HG03039 (cell line): ENCODE measurements at regions not wholly inside any gene's neighbourhood (a gene's known extent, or its start where the extent isn't known, plus 50 kb on each side); places are given as distances from the start of the nearest gene placed in this dataset.
"Not testable (repeated sequence)": the region's sequence is repeated elsewhere in the genome, so short reads cannot be mapped to it uniquely, and the experiment has no call there.

Experiments used
- ATAC-seq: cut with Tn5 transposase; IDR thresholded peaks from one replicate; pipeline ENCODE4 v1.9.1; 2021; ENCODE audit warnings: mild to moderate bottlenecking, moderate library complexity; ENCODE audit not compliant: unreplicated experiment

- ATAC-seq: no peak
Measured at GRCh38 chr1:54475357-54475881, 69.2 kb upstream of the SSBP3 start.

- ATAC-seq: no peak
Measured at GRCh38 chr1:54474310-54475251, 68.4 kb upstream of the SSBP3 start.

- no peak for ATAC-seq
Measured at GRCh38 chr1:54471588-54471987, 65.4 kb upstream of the SSBP3 start.

- ATAC-seq: not testable (repeated sequence)
Measured at GRCh38 chr1:54469444-54469843, 63.2 kb upstream of the SSBP3 start.

- not testable (repeated sequence) for ATAC-seq
Measured at GRCh38 chr1:54468288-54469084, 62.3 kb upstream of the SSBP3 start.

- ATAC-seq: no peak
Measured at GRCh38 chr1:54465351-54465811, 59.2 kb upstream of the SSBP3 start.

- ATAC-seq: no peak
Measured at GRCh38 chr1:54464477-54465146, 58.4 kb upstream of the SSBP3 start.

- ATAC-seq: no peak
Measured at GRCh38 chr1:54464031-54464476, 57.9 kb upstream of the SSBP3 start.

GRCh38 chr1:54463259-54464030, 57.3 kb upstream of the SSBP3 start:
- no peak for ATAC-seq

- ATAC-seq: no peak
Measured at GRCh38 chr1:54462597-54463258, 56.5 kb upstream of the SSBP3 start.

GRCh38 chr1:54461731-54462596, 55.8 kb upstream of the SSBP3 start:
- ATAC-seq: no peak

- ATAC-seq: no peak
Measured at GRCh38 chr1:54460861-54461387, 54.7 kb upstream of the SSBP3 start.

- no peak for ATAC-seq
Measured at GRCh38 chr1:54460351-54460750, 54.2 kb upstream of the SSBP3 start.

- ATAC-seq: no peak
Measured at GRCh38 chr1:54459726-54460191, 53.6 kb upstream of the SSBP3 start.

GRCh38 chr1:54459140-54459539, 52.9 kb upstream of the SSBP3 start:
- ATAC-seq: no peak

GRCh38 chr1:54456921-54457529, 50.8 kb upstream of the SSBP3 start:
- no peak for ATAC-seq

GRCh38 chr1:54456361-54456760, 50.2 kb upstream of the SSBP3 start:
- ATAC-seq: no peak
